Calu3 (cell line): ENCODE measurements at regions not wholly inside any gene's neighbourhood (a gene's known extent, or its start where the extent isn't known, plus 50 kb on each side); places are given as distances from the start of the nearest gene placed in this dataset.

Experiments used
- BruUV-seq: library from RNA; stranded (reverse); fragments of 400-500 nt; replicated peaks from 2 replicates; lab custom pipeline; 2021; lab: Mats Ljungman, UMichigan
- CTCF ChIA-PET: fragments of 300-600 bp; sonication (Branson Sonifier 250); formaldehyde crosslinking; loops from one replicate; lab custom pipeline; 2022; ENCODE audit warnings: antibody characterized with exemption; lab: Charles Lee
- DNase-seq: peaks from one replicate; pipeline ENCODE4 v3.0.0; 2022
- H3K27ac Mint-ChIP-seq: one replicate; pipeline ENCODE4 v1.8.0; 2022; ENCODE audit warnings: mixed read lengths; ENCODE audit not compliant: unreplicated experiment
- H3K27me3 Mint-ChIP-seq: one replicate; pipeline ENCODE4 v1.8.0; 2022; ENCODE audit warnings: mixed read lengths; ENCODE audit not compliant: unreplicated experiment
- H3K36me3 Mint-ChIP-seq: one replicate; pipeline ENCODE4 v1.8.0; 2022; ENCODE audit warnings: mild to moderate bottlenecking, moderate library complexity, mixed read lengths; ENCODE audit not compliant: insufficient read depth, unreplicated experiment
- H3K4me1 Mint-ChIP-seq: one replicate; pipeline ENCODE4 v1.8.0; 2022; ENCODE audit warnings: mild to moderate bottlenecking, low read depth, mixed read lengths; ENCODE audit not compliant: unreplicated experiment
- H3K4me3 Mint-ChIP-seq: one replicate; pipeline ENCODE4 v1.8.0; 2022; ENCODE audit warnings: mild to moderate bottlenecking, low read depth, moderate library complexity, mixed read lengths; ENCODE audit not compliant: unreplicated experiment
- H3K9me3 Mint-ChIP-seq: one replicate; pipeline ENCODE4 v1.8.0; 2022; ENCODE audit warnings: low read depth, mixed read lengths; ENCODE audit not compliant: unreplicated experiment
- CTCF ChIP-seq: fragments of 200-600 bp; IDR thresholded peaks from one replicate; pipeline ENCODE4 v1.8.0; 2022; ENCODE audit warnings: antibody characterized with exemption; ENCODE audit not compliant: unreplicated experiment
- intact Hi-C: fragments of 100-400 bp; cut with micrococcal nuclease; formaldehyde crosslinking; loops from one replicate; pipeline ENCODE4 v1.10.0; 2022; ENCODE audit not compliant: unreplicated experiment

- intact Hi-C loops, result loop anchor here (10.0 kb wide), 1 partner anchor 856 kb away; no protein-coding TSS in a partner anchor
- no peaks in the 10 kb centered on the region for H3K4me1 Mint-ChIP-seq
- DNase-seq, result no peak
- no peak for TF ChIP-seq CTCF
- H3K27ac Mint-ChIP-seq, result no peak overlapping the region
- H3K9me3 Mint-ChIP-seq, result no peaks in the 10 kb centered on the region
- CTCF ChIA-PET, result no interaction called here
- no peak overlapping the region for H3K4me3 Mint-ChIP-seq
- no peaks in the 10 kb centered on the region for H3K27me3 Mint-ChIP-seq
- no peaks in the 10 kb centered on the region for H3K36me3 Mint-ChIP-seq
- BruUV-seq, result no TSS peak
Measured at GRCh38 chr3:103600844-103601243, 1166.0 kb downstream of the ZPLD1 start.

- no peaks in the 10 kb centered on the region for H3K27me3 Mint-ChIP-seq
- H3K4me3 Mint-ChIP-seq, result no peak overlapping the region
- no peak for TF ChIP-seq CTCF
- H3K36me3 Mint-ChIP-seq, result no peaks in the 10 kb centered on the region
- no peaks in the 10 kb centered on the region for H3K4me1 Mint-ChIP-seq
- BruUV-seq, result no TSS peak
- CTCF ChIA-PET, result no interaction called here
- intact Hi-C loops, result loop anchor here (10.0 kb wide), 1 partner anchor 857 kb away; no protein-coding TSS in a partner anchor
- H3K27ac Mint-ChIP-seq, result no peak overlapping the region
- H3K9me3 Mint-ChIP-seq, result no peaks in the 10 kb centered on the region
- DNase-seq, result no peak
Measured at GRCh38 chr3:103601666-103602065, 1166.9 kb downstream of the ZPLD1 start.

- Mint-ChIP-seq H3K27me3 (no peaks in the 10 kb centered on the region), H3K36me3 (no peaks in the 10 kb centered on the region), H3K4me1 (no peaks in the 10 kb centered on the region), H3K9me3 (no peaks in the 10 kb centered on the region), H3K27ac (no peak overlapping the region), H3K4me3 (no peak overlapping the region)
- DNase-seq, result no peak
- CTCF ChIA-PET, result no interaction called here
- intact Hi-C loops, result loop anchor here (10.0 kb wide), 1 partner anchor 865 kb away; no protein-coding TSS in a partner anchor
- no peak for TF ChIP-seq CTCF
- BruUV-seq, result no TSS peak
Measured at GRCh38 chr3:103609472-103609871, 1174.7 kb downstream of the ZPLD1 start.

GRCh38 chr3:103613397-103614156, 1178.8 kb downstream of the ZPLD1 start:
- CTCF ChIA-PET, result no interaction called here
- TF ChIP-seq CTCF, result no peak
- H3K36me3 Mint-ChIP-seq, result no peaks in the 10 kb centered on the region

More at GRCh38 chr3:103613397-103614156, 1178.8 kb downstream of the ZPLD1 start:
- Mint-ChIP-seq H3K4me3 (no peak overlapping the region), H3K27me3 (no peaks in the 10 kb centered on the region), H3K9me3 (no peaks in the 10 kb centered on the region), H3K27ac (no peak overlapping the region), H3K4me1 (no peaks in the 10 kb centered on the region)
- DNase-seq, result no peak
- BruUV-seq, result no TSS peak
- intact Hi-C loops, result no loop called here
